HG03135 (cell line): ENCODE measurements at regions not wholly inside any gene's neighbourhood (a gene's known extent, or its start where the extent isn't known, plus 50 kb on each side); places are given as distances from the start of the nearest gene placed in this dataset.

Experiments used
- ATAC-seq: cut with Tn5 transposase; IDR thresholded peaks from one replicate; pipeline ENCODE4 v1.9.1; 2021; ENCODE audit warnings: mild to moderate bottlenecking, moderate library complexity; ENCODE audit not compliant: unreplicated experiment

- ATAC-seq: no peak
Observed at GRCh38 chr13:87058786-87059329, 612.3 kb upstream of the SLITRK5 start.

DNA sequence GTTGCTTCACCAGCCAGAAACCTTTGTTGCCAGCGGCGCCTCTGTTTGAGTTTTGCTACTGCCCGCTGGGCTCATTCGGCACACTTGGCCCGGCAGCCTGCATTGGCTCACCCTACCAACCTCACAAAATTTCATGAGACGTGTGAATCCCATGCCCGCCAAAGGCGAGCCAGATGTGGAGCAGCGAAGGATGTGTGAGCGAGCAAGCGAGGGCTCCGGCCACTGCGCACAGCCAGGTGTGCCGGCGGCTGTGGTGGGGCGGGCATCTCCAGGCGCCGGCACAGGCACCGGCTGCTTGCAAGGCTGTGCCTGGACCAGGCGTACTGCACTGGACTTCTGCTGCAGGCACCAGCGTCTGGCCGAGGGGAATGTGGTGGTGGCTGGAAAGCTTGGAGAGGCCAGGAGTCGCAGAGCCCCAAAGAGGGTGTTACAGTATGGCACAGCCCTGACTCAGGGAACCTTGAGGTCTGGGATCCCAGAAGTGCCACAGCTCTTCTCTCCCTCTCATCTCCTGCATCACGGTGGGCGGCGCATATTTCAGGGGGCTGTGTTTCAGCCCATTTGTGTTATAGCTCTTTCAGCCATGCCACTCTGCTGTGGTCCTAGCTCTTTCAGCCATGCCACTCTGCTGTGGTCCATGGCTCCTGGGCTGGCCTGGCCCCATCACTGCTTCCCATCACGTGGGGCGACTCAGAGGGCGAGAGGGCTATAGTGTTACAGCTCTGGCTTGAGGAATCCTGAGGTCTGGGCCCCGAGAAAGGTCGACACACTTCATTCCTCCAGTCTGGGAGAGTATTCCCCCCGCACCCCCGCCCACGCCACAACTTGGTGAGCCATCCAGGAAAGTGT is 592.0 kb upstream of the SLITRK5 start:
- no peak for ATAC-seq

DNA sequence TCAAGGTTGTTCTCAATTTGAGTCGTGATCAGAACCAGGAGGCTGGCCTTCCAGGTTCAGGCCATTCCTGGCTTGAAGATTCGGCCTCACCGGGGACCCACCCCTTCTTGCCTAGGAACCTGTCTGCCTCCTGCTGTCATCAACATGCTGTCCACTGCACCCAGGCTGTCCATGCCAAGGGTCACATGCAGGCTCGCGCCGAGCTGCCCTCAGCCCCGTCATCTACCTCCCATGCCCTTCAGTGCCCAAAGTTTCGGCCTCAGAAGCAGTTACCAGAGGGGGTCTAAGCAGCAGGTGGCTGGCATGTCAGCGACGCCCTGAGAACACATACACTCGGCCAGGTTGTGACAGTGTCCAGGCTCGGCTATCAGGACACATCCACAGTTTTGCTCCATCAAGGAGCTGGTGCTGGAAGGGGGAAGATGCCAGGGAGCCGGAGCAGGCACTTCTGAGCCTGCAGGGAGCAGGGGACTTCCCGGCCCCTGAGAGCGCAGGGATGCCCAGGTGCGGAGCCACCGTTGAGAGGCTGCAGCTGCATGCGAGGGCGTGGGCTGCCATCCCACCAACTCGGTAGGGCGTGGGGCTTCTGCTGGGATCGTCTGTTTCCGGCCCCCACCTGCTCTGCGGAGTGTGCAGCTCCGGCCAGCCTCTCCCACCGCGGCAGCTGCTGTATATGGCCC is 590.9 kb upstream of the SLITRK5 start:
- ATAC-seq: no peak

GRCh38 chr13:87084192-87084591 is 587.0 kb upstream of the SLITRK5 start:
- ATAC-seq: no peak

DNA sequence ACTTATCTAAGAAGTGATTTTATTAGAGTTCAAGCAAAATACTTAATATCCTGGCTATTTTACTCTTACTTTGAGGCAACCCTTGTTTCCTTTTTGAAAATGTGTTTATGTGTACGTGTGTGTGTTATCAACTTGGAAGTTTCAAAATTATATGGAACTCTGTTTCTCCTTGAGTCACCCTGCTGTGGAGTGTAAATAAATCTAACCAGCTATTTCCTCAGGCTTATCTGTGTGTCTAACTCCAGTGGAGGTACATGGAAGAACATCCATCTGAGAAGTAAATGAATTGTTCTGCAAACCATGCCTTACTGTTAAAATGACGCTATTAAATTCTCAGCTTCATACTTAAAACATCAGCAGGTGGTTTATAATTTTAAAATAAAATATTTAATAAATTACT is 583.4 kb upstream of the SLITRK5 start:
- ATAC-seq: no peak

DNA sequence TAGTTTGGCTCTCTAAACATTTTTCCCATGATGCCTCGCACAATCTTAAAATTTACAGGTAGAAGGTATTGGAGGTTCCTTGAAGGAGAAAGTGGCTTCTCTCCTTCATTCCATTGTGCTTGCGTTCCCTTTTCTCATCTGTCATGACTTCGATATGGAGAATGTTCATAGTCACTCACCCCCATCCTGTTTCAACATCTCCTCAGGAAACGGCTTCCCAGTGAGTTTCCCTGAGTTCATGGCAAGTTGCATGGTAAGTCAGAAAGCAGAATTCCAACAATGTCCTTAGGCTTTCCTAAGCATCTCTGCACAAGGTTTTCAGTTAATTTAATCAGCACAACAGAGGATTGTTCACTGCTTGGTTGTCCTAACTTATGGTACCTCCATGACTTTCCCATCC is 581.8 kb upstream of the SLITRK5 start:
- no peak for ATAC-seq

- no peak for ATAC-seq
Observed at GRCh38 chr13:87093399-87093798, 577.8 kb upstream of the SLITRK5 start.

GRCh38 chr13:87094646-87095045 is 576.5 kb upstream of the SLITRK5 start:
- ATAC-seq: no peak

- ATAC-seq: no peak
Observed at GRCh38 chr13:87100431-87100830, 570.7 kb upstream of the SLITRK5 start.

GRCh38 chr13:87107651-87108050 is 563.5 kb upstream of the SLITRK5 start:
- no peak for ATAC-seq

GRCh38 chr13:87120476-87120875 is 550.7 kb upstream of the SLITRK5 start:
- no peak for ATAC-seq

- no peak for ATAC-seq
Observed at GRCh38 chr13:87122551-87122950, 548.6 kb upstream of the SLITRK5 start.

DNA sequence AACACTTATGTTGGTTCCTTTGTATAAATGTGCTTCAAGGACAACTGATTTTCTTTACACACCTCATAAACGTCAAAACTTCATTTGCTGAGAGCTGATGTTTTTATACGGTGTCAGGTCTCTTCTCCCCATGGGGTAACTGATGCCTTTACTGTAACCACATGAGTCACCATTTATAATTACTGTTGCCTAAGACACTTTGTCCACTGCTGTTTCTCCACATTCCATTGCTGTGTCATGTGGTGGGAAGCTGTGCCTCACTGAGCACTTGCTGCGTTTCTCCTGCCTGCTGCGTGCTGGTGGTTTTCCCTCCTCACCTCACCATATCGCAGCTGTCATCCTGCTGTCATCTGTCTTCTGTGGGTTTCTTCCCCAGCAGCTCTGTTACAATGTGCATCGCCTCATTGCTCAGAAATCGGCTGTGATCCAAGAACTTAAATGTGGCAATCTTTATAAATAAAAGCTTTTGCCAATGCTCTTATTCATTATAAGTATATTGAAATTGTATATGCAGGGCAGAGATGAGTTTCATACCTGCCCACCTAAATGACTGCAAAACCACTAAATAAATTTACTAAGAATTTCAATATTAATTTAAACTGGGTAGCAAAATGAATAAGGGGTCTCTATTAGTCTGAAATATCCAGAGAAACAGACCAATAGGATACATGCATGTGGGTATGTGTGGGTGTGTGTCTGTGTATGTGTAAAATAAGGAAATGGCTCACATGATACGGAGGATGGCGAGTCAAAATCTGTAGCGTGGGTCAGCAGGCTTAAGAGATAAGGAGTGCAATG is 547.0 kb upstream of the SLITRK5 start:
- no peak for ATAC-seq

DNA sequence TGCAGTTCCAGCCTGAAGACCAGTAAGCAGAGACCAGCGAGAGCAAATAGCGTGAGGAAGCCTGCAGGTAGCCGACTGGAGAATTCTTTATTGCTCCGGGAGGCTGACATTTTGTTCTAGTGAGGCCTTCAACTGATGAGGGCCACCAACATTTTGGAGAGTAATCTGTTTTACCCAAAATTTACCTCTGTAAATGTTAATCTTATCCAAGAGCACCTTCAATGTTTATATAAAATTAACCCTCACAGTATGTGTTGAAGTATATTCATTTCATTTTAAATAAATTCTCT is 546.4 kb upstream of the SLITRK5 start:
- ATAC-seq: no peak

DNA sequence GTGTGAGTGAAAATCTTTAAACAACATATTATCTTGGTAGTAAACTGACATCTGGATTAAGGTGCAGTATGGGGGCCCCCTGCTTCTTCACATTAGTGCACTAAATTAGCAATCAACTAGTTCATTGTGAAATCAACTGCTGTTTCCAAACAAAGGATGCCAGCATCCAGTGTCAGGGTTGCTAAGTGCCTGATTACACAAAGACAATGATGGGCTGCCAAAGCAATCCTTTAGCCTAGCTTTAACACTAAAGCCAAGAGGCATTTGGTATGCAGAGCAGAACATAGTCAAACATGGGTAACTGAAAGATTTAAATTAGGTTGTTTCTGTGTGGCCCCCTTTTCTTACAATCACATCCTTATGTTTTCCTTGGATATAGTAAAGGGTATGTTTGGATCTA is 543.1 kb upstream of the SLITRK5 start:
- no peak for ATAC-seq

DNA sequence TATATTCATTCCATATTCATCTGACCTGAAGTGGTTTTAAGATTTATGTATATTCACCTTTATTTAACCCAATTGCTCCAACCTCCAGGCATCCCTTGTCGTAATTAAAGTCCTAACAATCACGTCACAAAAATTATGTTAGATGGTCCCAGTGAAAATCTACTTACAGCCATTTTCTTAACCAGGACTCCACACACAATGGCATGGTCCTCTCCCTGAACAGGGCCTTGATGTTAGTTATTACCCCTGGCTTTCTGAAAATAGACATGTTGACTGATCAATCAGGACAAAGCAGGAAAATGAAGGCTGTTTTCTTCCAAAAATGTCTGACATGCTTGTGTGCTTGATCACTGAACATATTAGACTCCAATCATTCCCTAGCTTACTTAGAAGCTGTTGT is 542.7 kb upstream of the SLITRK5 start:
- no peak for ATAC-seq

GRCh38 chr13:87129602-87130300 is 541.4 kb upstream of the SLITRK5 start:
- no peak for ATAC-seq

GRCh38 chr13:87130423-87130822 is 540.7 kb upstream of the SLITRK5 start:
- ATAC-seq: no peak

GRCh38 chr13:87131611-87132010 is 539.6 kb upstream of the SLITRK5 start:
- ATAC-seq: no peak

DNA sequence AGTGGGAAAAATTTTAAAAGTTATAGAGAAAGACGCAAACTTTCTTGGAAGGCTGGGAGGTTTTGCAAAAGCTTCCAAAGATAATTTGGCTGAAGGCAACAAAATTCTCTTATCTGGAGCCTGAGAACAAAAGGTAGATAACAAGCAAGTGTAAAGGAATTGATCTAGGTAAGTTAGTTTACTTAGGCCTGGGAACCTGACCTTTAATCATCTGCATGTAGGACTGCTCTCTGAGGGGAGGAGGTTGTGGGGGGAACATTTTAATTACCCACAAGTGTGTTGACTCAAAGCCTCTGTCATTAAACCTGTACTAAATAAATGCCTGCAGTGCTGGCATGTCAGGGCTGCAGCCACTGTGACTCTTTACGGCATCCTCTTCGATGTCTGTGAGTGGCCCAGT is 532.3 kb upstream of the SLITRK5 start:
- ATAC-seq: no peak

DNA sequence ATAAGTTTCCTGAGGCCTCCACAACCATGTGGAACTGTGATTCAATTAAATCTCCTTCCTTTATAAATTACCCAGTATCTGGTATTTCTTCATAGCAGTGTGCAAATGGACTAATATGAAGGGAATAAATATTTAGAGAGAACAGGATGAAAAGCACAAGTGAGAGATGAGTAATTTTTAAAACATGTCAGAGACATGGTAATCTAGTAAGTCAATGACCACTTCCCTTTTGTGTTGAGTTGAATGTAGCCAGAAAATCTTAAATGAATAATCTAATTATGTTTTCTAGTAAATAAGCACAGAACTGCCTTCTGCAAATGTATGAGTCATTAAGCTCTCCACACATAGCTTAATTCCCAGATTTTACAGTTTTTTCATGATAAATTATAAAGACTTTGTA is 524.1 kb upstream of the SLITRK5 start:
- ATAC-seq: no peak
